SK-N-SH treated with all-trans-retinoic acid at 6 μM for 48 hours (cell line): ENCODE measurements at regions not wholly inside any gene's neighbourhood (a gene's known extent, or its start where the extent isn't known, plus 50 kb on each side); places are given as distances from the start of the nearest gene placed in this dataset.

Experiments
- ATAC-seq: fragments of 200-7000 bp; cut with Tn5 transposase; 3 replicates; pipeline ENCODE4 v1.9.1; 2020; ENCODE audit warnings: mild to moderate bottlenecking, moderate library complexity
- ARNTL ChIP-seq: fragments of 450-650 bp; formaldehyde crosslinking; IDR thresholded peaks from 2 replicates; pipeline ENCODE4 v1.5.0; 2020; ENCODE audit warnings: low read depth, mild to moderate bottlenecking, moderate library complexity, borderline replicate concordance
- BACH2 ChIP-seq: fragments of 250-450 bp; sonication (Bioruptor Pico); IDR thresholded peaks from 2 replicates; pipeline ENCODE4 v1.9.0; 2021; ENCODE audit warnings: mild to moderate bottlenecking, borderline replicate concordance
- CSDC2 ChIP-seq: fragments of 250-450 bp; sonication (Bioruptor Pico); IDR thresholded peaks from 2 replicates; pipeline ENCODE4 v1.5.0; 2020; ENCODE audit warnings: mild to moderate bottlenecking, moderate library complexity
- ESRRG ChIP-seq: fragments of 250-450 bp; sonication (Bioruptor Pico); IDR thresholded peaks from 2 replicates; pipeline ENCODE4 v1.6.1; 2021; ENCODE audit warnings: mild to moderate bottlenecking
- GLIS3 ChIP-seq: fragments of 250-450 bp; sonication (Bioruptor Pico); IDR thresholded peaks from 2 replicates; pipeline ENCODE4 v1.5.0; 2020; ENCODE audit warnings: mild to moderate bottlenecking, moderate library complexity
- ISL1 ChIP-seq: fragments of 250-450 bp; sonication (Bioruptor Pico); IDR thresholded peaks from 2 replicates; pipeline ENCODE4 v2.1.2; 2022; ENCODE audit warnings: mild to moderate bottlenecking, moderate library complexity
- OSR1 ChIP-seq: fragments of 250-450 bp; sonication (Bioruptor Pico); IDR thresholded peaks from 2 replicates; pipeline ENCODE4 v1.8.0; 2022; ENCODE audit warnings: moderate library complexity, mild to moderate bottlenecking, inconsistent platforms
- PPARA ChIP-seq: fragments of 250-450 bp; sonication (Bioruptor Pico); IDR thresholded peaks from 2 replicates; pipeline ENCODE4 v1.5.0; 2020; ENCODE audit warnings: mild to moderate bottlenecking, borderline replicate concordance
- RARB ChIP-seq: fragments of 250-450 bp; sonication (Bioruptor Pico); IDR thresholded peaks from 2 replicates; pipeline ENCODE4 v1.8.0; 2021; ENCODE audit warnings: mild to moderate bottlenecking, moderate library complexity
- SNAI2 ChIP-seq: fragments of 250-450 bp; sonication (Bioruptor Pico); IDR thresholded peaks from 2 replicates; pipeline ENCODE4 v1.5.0; 2020; ENCODE audit warnings: mild to moderate bottlenecking, moderate library complexity
- TOX ChIP-seq: fragments of 250-450 bp; sonication (Bioruptor Pico); IDR thresholded peaks from 2 replicates; pipeline ENCODE4 v1.8.0; 2021; ENCODE audit warnings: mild to moderate bottlenecking, moderate library complexity, borderline replicate concordance
- ZC3H10 ChIP-seq: fragments of 250-450 bp; sonication (Bioruptor Pico); IDR thresholded peaks from 2 replicates; pipeline ENCODE4 v1.5.1; 2021; ENCODE audit warnings: mild to moderate bottlenecking, moderate library complexity
- ZFP30 ChIP-seq: fragments of 450-650 bp; formaldehyde crosslinking; IDR thresholded peaks from 2 replicates; pipeline ENCODE4 v1.5.0; 2022; ENCODE audit warnings: mild to moderate bottlenecking, moderate library complexity
- ZNF565 ChIP-seq: fragments of 450-650 bp; formaldehyde crosslinking; conservative IDR thresholded peaks from 2 replicates; pipeline ENCODE4 v1.5.0; 2020; ENCODE audit warnings: low read depth, mild to moderate bottlenecking, moderate library complexity
- ZNF70 ChIP-seq: fragments of 450-650 bp; formaldehyde crosslinking; IDR thresholded peaks from 2 replicates; pipeline ENCODE4 v1.5.0; 2020; ENCODE audit warnings: mild to moderate bottlenecking, moderate library complexity
- ZNF8 ChIP-seq: fragments of 450-650 bp; formaldehyde crosslinking; IDR thresholded peaks from 2 replicates; pipeline ENCODE4 v1.5.0; 2020; ENCODE audit warnings: mild to moderate bottlenecking, moderate library complexity
- TF ChIP-seq, protein P1 (sequence below): fragments of 250-450 bp; sonication (Bioruptor Pico); IDR thresholded peaks from 2 replicates; pipeline ENCODE4 v1.8.0; 2021; ENCODE audit warnings: low read depth, mild to moderate bottlenecking, moderate library complexity, borderline replicate concordance
- TF ChIP-seq, protein P2 (sequence below): fragments of 250-450 bp; sonication (Bioruptor Pico); IDR thresholded peaks from 2 replicates; pipeline ENCODE4 v1.8.0; 2020; ENCODE audit warnings: mild to moderate bottlenecking, moderate library complexity, borderline replicate concordance
- TF ChIP-seq, protein P3 (sequence below): fragments of 250-450 bp; sonication (Bioruptor Pico); IDR thresholded peaks from 2 replicates; pipeline ENCODE4 v1.5.1; 2020; ENCODE audit warnings: low read depth, mild to moderate bottlenecking, moderate library complexity
- TF ChIP-seq, protein P4 (sequence below): fragments of 250-450 bp; sonication (Bioruptor Pico); IDR thresholded peaks from 2 replicates; pipeline ENCODE4 v1.5.1; 2021; ENCODE audit warnings: mild to moderate bottlenecking, moderate library complexity

DNA sequence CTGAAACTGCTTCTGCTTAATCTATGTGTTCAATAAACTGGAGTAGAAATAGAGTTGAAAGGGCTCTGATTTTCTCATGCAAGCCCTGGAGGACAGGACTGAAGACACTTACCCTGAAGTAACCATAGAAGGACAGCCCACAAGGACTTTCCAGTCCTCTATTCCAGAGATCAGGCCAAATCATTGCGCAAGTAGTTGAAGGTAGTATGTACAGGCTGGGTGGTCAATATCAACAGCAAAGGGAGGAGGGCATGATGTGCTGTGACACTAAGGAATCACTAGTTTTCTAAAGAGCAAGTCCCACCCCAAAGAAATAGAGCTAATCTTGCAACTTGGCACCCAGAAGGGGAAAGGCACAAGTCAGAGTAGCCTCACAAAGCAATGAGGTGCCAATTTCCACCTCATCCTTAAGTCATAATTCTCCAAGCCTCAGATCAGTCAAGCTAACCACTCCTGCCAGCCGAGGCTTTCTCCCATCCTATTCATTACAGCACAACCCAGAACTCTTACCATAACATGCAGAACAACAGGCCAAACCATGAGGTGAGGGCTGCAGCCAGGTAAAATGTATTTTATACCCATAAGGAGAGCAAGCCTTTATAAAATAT lies 533.5 kb downstream of the TNS1 start:
- ATAC-seq: no peak
- TF ChIP-seq OSR1 (CRISPR knock-in tag) (no peak), ARNTL (no peak), SNAI2 (CRISPR knock-in tag) (no peak), ZNF70 (CRISPR knock-in tag) (no peak)
- TF ChIP-seq, protein P1, sequence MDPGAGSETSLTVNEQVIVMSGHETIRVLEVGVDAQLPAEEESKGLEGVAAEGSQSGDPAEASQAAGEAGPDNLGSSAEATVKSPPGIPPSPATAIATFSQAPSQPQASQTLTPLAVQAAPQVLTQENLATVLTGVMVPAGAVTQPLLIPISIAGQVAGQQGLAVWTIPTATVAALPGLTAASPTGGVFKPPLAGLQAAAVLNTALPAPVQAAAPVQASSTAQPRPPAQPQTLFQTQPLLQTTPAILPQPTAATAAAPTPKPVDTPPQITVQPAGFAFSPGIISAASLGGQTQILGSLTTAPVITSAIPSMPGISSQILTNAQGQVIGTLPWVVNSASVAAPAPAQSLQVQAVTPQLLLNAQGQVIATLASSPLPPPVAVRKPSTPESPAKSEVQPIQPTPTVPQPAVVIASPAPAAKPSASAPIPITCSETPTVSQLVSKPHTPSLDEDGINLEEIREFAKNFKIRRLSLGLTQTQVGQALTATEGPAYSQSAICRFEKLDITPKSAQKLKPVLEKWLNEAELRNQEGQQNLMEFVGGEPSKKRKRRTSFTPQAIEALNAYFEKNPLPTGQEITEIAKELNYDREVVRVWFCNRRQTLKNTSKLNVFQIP (CRISPR knock-in tag): no peak
- TF ChIP-seq, protein P2, sequence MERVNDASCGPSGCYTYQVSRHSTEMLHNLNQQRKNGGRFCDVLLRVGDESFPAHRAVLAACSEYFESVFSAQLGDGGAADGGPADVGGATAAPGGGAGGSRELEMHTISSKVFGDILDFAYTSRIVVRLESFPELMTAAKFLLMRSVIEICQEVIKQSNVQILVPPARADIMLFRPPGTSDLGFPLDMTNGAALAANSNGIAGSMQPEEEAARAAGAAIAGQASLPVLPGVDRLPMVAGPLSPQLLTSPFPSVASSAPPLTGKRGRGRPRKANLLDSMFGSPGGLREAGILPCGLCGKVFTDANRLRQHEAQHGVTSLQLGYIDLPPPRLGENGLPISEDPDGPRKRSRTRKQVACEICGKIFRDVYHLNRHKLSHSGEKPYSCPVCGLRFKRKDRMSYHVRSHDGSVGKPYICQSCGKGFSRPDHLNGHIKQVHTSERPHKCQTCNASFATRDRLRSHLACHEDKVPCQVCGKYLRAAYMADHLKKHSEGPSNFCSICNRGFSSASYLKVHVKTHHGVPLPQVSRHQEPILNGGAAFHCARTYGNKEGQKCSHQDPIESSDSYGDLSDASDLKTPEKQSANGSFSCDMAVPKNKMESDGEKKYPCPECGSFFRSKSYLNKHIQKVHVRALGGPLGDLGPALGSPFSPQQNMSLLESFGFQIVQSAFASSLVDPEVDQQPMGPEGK (CRISPR knock-in tag): no peak

DNA sequence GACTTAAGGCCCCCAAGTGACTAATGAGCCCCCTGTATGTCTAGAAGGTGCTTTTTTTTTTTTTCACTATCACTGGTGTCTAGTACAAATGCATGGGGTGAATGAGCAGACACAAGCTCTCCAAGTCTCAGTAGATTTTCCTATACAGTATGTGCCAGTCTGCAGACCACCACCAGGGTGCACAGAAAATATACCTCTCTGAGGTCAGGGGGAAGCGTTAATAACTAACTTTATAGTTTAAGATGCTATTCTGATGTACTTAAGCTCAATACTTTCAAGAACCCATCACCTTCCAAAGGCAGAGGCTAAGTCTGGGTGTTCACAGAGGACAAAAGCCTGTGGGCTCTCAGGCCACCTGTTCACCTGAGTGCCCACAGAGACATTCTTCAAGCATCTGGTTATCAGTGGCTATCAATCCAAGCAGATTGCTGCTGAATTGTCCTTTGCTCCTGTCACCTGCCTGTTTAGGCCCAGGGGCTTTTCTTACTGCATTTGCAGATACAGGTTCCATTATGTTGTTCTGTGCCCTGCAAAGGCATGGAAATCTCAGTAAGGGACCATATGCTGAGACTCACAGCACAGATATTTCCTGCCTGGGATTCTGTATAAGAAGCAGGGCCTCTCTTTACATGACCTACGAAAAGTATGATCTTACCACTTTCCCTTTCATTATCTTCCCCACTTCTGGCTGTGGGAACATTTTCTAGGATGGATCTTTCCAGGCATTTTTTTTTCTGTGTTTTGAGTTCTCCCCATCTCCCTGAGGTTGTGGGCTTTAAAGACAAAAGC lies 534.6 kb downstream of the TNS1 start:
- TF ChIP-seq ZNF8 (CRISPR knock-in tag) (no peak), RARB (CRISPR knock-in tag) (no peak), CSDC2 (CRISPR knock-in tag) (no peak), PPARA (CRISPR knock-in tag) (no peak), ISL1 (CRISPR knock-in tag) (no peak), GLIS3 (CRISPR knock-in tag) (no peak), BACH2 (CRISPR knock-in tag) (no peak), ZNF70 (CRISPR knock-in tag) (no peak), OSR1 (CRISPR knock-in tag) (no peak), SNAI2 (CRISPR knock-in tag) (no peak), TOX (CRISPR knock-in tag) (no peak), ZFP30 (CRISPR knock-in tag) (no peak)
- TF ChIP-seq, protein P3, sequence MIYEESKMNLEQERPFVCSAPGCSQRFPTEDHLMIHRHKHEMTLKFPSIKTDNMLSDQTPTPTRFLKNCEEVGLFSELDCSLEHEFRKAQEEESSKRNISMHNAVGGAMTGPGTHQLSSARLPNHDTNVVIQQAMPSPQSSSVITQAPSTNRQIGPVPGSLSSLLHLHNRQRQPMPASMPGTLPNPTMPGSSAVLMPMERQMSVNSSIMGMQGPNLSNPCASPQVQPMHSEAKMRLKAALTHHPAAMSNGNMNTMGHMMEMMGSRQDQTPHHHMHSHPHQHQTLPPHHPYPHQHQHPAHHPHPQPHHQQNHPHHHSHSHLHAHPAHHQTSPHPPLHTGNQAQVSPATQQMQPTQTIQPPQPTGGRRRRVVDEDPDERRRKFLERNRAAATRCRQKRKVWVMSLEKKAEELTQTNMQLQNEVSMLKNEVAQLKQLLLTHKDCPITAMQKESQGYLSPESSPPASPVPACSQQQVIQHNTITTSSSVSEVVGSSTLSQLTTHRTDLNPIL (CRISPR knock-in tag): no peak
- TF ChIP-seq, all 23 proteins: peak for 0

DNA sequence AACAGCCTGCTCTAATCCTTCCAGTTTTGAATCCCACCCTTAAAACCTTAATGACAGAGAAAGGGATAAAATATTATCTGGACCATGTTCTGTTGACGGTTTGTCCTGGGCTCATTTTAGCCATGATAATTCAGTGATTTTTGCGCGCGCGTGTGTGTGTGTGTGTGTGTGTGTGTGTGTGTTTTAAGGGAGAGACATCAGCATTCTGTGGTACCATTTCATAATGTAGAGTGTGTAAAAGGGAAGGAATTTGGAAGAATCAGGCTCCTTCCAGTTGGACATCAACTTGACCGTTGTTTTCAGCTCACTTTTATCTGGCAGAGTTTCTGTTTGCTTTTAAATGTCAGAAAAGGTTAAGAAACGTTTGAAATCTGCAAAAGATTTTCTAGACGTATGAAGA lies 535.5 kb downstream of the TNS1 start:
- ATAC-seq: no peak
- TF ChIP-seq ZNF565 (CRISPR knock-in tag) (no peak), BACH2 (CRISPR knock-in tag) (no peak), GLIS3 (CRISPR knock-in tag) (no peak), ZNF8 (CRISPR knock-in tag) (no peak), ZFP30 (CRISPR knock-in tag) (no peak), TOX (CRISPR knock-in tag) (no peak), ISL1 (CRISPR knock-in tag) (no peak), ESRRG (CRISPR knock-in tag) (no peak), ZC3H10 (CRISPR knock-in tag) (no peak), SNAI2 (CRISPR knock-in tag) (no peak), ARNTL (no peak)
- TF ChIP-seq, protein P3 (CRISPR knock-in tag): no peak
- TF ChIP-seq, protein P1 (CRISPR knock-in tag): no peak
- TF ChIP-seq, protein P4, sequence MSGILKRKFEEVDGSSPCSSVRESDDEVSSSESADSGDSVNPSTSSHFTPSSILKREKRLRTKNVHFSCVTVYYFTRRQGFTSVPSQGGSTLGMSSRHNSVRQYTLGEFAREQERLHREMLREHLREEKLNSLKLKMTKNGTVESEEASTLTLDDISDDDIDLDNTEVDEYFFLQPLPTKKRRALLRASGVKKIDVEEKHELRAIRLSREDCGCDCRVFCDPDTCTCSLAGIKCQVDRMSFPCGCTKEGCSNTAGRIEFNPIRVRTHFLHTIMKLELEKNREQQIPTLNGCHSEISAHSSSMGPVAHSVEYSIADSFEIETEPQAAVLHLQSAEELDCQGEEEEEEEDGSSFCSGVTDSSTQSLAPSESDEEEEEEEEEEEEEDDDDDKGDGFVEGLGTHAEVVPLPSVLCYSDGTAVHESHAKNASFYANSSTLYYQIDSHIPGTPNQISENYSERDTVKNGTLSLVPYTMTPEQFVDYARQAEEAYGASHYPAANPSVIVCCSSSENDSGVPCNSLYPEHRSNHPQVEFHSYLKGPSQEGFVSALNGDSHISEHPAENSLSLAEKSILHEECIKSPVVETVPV (CRISPR knock-in tag): no peak

More for the DNA sequence above, 534.6 kb downstream of the TNS1 start:
- ATAC-seq: no peak
